Activated naive CD4-positive, alpha-beta T cell treated with anti-CD3 and anti-CD28 coated beads, Interleukin-2, amount 50 U/mL, for 72 hours (primary cell): ENCODE measurements at regions not wholly inside any gene's neighbourhood (a gene's known extent, or its start where the extent isn't known, plus 50 kb on each side); places are given as distances from the start of the nearest gene placed in this dataset.
"Not testable (repeated sequence)": the region's sequence is repeated elsewhere in the genome, so short reads cannot be mapped to it uniquely, and the experiment has no call there.

Source experiments
- ATAC-seq, 2 donors: fragments of 150-1000 bp; cut with Tn5 transposase; 2 replicates each; pipeline ENCODE4 v1.10.0; 2021; ENCODE audit warnings: mild to moderate bottlenecking in 2 of 2, moderate library complexity in 2 of 2
- DNase-seq, 2 donors: peaks; one replicate each; pipeline ENCODE4 v3.0.0; 2021 to 2022; ENCODE audit warnings: low spot score in 2 of 2
- H3K27ac Mint-ChIP-seq, 2 donors: one replicate each; pipeline ENCODE4 v1.8.0; 2022; ENCODE audit warnings: mild to moderate bottlenecking in 2 of 2, mixed read lengths in 2 of 2
- H3K36me3 Mint-ChIP-seq, 2 donors: one replicate each; pipeline ENCODE4 v1.8.0; 2022; ENCODE audit warnings: mixed read lengths in 2 of 2
- H3K9me3 Mint-ChIP-seq, 2 donors: one replicate each; pipeline ENCODE4 v1.8.0; 2022; ENCODE audit warnings: mixed read lengths in 2 of 2

- DNase-seq: no peak
- no peak for ATAC-seq
- H3K9me3 Mint-ChIP-seq: peaks cover 0 to 9% of the 10 kb centered on the region in 2 donors
- no peaks in the 10 kb centered on the region for H3K36me3 Mint-ChIP-seq
- no peak overlapping the region for H3K27ac Mint-ChIP-seq
Measured at GRCh38 chr16:46519063-46519462, 102.1 kb downstream of the SHCBP1 start.

DNA sequence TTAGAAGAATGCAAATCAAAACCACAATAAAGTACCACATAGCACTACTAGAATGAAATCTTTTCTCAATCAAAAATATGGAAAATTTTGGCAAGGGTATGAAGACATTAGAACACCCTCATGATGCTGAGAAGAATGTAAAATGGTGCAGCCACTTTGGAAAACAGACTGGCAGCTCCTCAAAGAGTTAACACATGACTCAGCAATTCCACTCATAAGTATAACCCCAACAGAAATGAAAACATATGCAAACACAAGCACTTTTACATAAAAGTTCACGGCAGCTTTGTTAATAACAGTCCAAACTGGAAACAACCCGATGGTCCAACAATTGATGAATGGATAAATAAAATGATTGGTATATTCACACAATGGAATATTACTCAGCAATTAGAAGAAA, 124.5 kb downstream of the SHCBP1 start:
- ATAC-seq: no peak
- no peaks in the 10 kb centered on the region for H3K36me3 Mint-ChIP-seq

DNA sequence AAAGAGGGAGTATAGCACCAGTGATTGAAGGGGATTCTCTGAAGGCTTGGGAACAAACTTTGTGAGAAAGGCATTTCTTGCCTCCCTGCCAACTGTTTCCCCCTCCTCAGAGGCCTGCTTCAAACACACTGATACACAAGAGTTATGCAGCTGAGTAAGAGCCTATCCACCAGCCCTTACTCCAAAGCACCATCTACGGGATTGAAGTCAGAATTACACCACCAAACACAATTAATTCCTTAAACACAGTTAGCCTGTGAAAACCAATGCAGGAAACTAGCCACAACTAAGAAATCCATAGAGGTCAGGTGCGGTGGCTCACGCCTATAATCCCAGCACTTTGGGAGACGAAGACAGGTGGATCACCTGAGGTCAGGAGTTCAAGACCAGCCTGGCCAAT, 138.3 kb downstream of the SHCBP1 start:
- H3K27ac Mint-ChIP-seq: no peak overlapping the region
- peaks cover 12 to 26% of the 10 kb centered on the region in 2 donors for H3K36me3 Mint-ChIP-seq
- DNase-seq (no peak), ATAC-seq (no peak)
- H3K9me3 Mint-ChIP-seq: peaks cover 25 to 43% of the 10 kb centered on the region in 2 donors

More for the DNA sequence above, 124.5 kb downstream of the SHCBP1 start:
- H3K27ac Mint-ChIP-seq: no peak overlapping the region
- peaks cover 8 to 13% of the 10 kb centered on the region in 2 donors for H3K9me3 Mint-ChIP-seq
- DNase-seq: no peak

- peaks cover 26 to 33% of the 10 kb centered on the region in 2 donors for H3K36me3 Mint-ChIP-seq
- DNase-seq (no peak), ATAC-seq (no peak)
- no peak overlapping the region for H3K27ac Mint-ChIP-seq
- peaks cover 47 to 57% of the 10 kb centered on the region in 2 donors for H3K9me3 Mint-ChIP-seq
Measured at GRCh38 chr16:46466239-46466638, 154.9 kb downstream of the SHCBP1 start.

GRCh38 chr16:46454801-46455200, 166.4 kb downstream of the SHCBP1 start:
- not testable (repeated sequence) for ATAC-seq, H3K27ac Mint-ChIP-seq, DNase-seq
- peaks cover 9 to 11% of the 10 kb centered on the region in 2 donors for H3K9me3 Mint-ChIP-seq
- peaks cover 0 to 11% of the 10 kb centered on the region in 2 donors for H3K36me3 Mint-ChIP-seq

- Mint-ChIP-seq H3K36me3 (peaks cover 0 to 6% of the 10 kb centered on the region in 2 donors), H3K27ac (no peak overlapping the region), H3K9me3 (peaks cover 3 to 4% of the 10 kb centered on the region in 2 donors)
- no peak for ATAC-seq
- DNase-seq: no peak
Measured at GRCh38 chr16:46428108-46429061, 192.8 kb downstream of the SHCBP1 start.

GRCh38 chr16:46427340-46428107, 193.7 kb downstream of the SHCBP1 start:
- ATAC-seq (no peak), DNase-seq (no peak)
- Mint-ChIP-seq H3K27ac (no peak overlapping the region), H3K9me3 (peaks cover 1 to 4% of the 10 kb centered on the region in 2 donors), H3K36me3 (peaks cover under 1 to 11% of the 10 kb centered on the region in 2 donors)

DNA sequence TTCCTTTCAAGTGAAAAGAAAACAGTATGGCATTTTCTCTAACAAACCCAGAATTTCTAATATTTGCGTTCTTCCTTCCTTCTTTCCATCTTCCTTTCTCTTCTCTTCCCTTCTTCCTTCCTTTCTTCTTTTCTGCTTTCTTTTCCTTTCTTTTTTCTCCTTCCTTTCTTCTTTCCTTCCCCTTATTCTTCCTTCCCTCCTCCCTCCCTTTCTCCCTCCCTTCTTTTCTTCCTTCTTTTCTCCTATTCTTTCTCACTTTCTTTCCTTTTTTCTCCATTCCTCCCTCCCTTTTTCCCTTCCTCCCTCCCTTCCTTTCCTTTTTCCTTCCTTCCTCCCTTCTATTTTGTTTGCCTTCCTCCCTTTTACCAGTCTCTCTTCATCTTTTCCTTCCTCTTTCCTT, 194.8 kb downstream of the SHCBP1 start:
- peaks cover 13 to 15% of the 10 kb centered on the region in 2 donors for H3K9me3 Mint-ChIP-seq
- ATAC-seq (no peak), DNase-seq (no peak)
- H3K27ac Mint-ChIP-seq: no peak overlapping the region
- peaks cover 12 to 14% of the 10 kb centered on the region in 2 donors for H3K36me3 Mint-ChIP-seq

GRCh38 chr16:46404028-46404427, 217.2 kb downstream of the SHCBP1 start:
- peaks cover 29% of the 10 kb centered on the region in 2 donors for H3K9me3 Mint-ChIP-seq
- ATAC-seq: no peak
- no peak overlapping the region for H3K27ac Mint-ChIP-seq
- peaks cover 29 to 31% of the 10 kb centered on the region in 2 donors for H3K36me3 Mint-ChIP-seq
- DNase-seq: no peak

DNA sequence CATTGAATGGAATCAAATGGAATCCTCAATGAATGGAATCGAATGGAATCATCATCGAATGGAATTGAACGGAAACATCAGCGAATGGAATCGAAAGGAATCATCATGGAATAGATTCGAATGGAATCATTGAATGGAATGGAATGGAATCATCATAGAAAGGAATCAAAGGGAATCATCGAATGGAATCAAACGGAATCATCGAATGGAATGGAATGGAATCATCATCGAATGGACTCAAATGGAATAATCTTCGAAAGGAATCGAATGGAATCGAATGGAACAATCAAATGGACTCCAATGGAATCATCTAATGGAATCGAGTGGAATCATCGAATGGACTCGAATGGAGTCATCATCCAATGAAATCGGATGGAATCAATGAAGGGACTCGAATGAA, 222.6 kb downstream of the SHCBP1 start:
- H3K27ac Mint-ChIP-seq, ATAC-seq, H3K9me3 Mint-ChIP-seq, H3K36me3 Mint-ChIP-seq: not testable (repeated sequence)
- peak; percentile 29 to 72 for DNase-seq

- H3K27ac Mint-ChIP-seq, H3K9me3 Mint-ChIP-seq, ATAC-seq, DNase-seq, H3K36me3 Mint-ChIP-seq: not testable (repeated sequence)
Measured at GRCh38 chr16:46396883-46397270, 224.3 kb downstream of the SHCBP1 start.

DNA sequence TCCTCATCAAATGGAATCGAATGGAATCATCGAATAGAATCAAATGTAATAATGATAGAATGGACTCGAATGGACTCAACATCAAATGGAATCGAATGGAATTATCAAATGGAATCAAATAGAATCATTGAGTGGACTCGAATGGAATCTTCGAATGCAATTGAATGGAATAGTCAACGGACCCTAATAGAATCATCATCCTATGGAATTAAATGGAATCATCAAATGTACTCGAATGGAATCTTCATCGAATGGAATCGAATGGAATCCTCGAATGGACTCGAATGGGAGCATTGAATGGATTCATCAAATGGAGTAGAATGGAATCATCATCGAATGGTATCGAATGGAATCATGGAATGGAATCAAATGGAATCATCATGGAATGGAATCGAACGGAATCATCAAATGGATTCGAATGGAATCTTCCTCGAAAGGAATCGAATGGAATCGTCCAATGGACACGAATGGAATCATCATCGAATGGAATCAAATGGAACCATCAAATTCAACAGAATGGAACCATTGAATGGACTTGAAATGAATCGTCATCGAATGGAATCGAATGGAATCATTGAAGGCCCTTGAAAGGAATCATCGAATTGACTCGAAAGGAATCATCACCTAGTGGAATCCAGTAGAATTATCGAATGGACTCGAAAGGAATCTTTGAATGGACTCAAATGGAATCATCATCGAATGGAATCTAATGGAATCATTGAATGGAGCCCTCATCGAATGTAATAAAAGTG, 224.9 kb downstream of the SHCBP1 start:
- not testable (repeated sequence) for H3K36me3 Mint-ChIP-seq, H3K27ac Mint-ChIP-seq, H3K9me3 Mint-ChIP-seq, ATAC-seq
- peak in 1 of 2 donors; percentile 11 for DNase-seq

DNA sequence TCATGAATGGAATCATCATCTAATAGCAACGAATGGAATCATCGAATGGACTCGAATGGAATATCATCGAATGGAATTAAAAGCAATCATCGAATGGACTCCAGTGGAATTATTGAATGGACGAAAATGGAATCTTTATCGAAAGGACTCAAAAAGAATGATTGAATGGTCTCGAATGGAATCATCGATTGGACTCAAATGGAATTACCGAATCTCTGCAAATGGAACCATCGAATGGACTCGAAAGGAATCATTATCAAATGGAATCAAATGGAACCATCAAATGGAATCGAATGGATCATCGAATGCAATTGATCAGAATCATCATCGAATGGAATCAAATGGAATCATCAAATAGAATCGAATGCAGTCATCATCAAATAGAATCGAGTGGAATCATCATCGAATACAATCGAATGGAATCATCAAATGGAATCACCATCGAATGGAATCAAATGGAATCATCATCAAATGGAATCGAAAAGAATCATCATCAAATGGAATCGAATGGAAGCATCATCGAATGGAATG, 225.7 kb downstream of the SHCBP1 start:
- H3K9me3 Mint-ChIP-seq: peaks cover 11% of the 10 kb centered on the region in 2 donors

DNA sequence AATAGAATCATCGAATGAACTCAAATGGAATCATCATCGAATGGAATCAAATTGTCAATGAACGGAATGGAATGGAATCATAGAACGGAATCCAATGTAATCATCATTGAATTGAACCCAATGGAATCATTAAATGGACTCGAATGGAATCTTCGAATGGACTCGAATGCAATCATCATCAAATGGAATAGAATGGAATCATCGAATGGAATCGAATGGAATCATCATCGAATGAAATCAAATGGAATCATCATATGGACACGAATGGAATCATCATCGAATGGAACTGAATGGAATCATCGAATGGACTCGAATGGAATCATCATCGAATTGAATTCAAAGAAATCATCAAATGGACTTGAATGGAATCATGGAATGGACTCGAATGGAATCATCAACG, 226.2 kb downstream of the SHCBP1 start:
- H3K27ac Mint-ChIP-seq, H3K36me3 Mint-ChIP-seq, DNase-seq, ATAC-seq: not testable (repeated sequence)
- peaks cover 11% of the 10 kb centered on the region in 2 donors for H3K9me3 Mint-ChIP-seq

More for the DNA sequence above, 225.7 kb downstream of the SHCBP1 start:
- H3K27ac Mint-ChIP-seq, H3K36me3 Mint-ChIP-seq, ATAC-seq: not testable (repeated sequence)
- DNase-seq: peak in 1 of 2 donors; percentile 2

GRCh38 chr16:46394149-46394548, 227.0 kb downstream of the SHCBP1 start:
- DNase-seq, ATAC-seq, H3K36me3 Mint-ChIP-seq, H3K27ac Mint-ChIP-seq: not testable (repeated sequence)
- peaks cover 11% of the 10 kb centered on the region in 2 donors for H3K9me3 Mint-ChIP-seq
